ENCODE measurements at regions not wholly inside any gene's neighbourhood (a gene's known extent, or its start where the extent isn't known, plus 50 kb on each side); places are given as distances from the start of the nearest gene placed in this dataset.

DNA sequence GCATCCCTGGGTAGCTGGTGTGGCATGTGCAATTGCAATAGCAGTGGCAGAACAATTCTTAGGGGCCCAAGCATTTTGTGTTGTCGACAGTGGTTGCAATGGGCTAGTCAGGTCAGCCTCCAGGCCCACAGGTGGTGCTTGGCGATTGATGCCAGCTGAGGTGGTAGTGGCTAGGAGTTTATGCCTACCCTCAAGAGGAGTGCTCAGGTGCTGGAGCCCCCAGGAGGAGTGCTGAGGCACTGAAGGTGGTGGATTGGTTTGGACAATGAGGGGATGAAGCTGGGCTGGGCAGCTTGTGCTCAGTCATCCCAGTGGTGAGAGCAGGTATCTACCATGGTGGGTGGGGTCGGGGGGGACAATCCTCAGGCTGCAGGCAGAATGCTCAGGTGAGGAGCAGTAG lies 877.9 kb upstream of the TMEFF2 start:
- no peak for TF ChIP-seq EZH2phosphoT487 (IDR thresholded peaks at IDR 0.05; ENCODE audit: borderline replicate concordance, low read depth, low read length)
- TF ChIP-seq, protein P1, sequence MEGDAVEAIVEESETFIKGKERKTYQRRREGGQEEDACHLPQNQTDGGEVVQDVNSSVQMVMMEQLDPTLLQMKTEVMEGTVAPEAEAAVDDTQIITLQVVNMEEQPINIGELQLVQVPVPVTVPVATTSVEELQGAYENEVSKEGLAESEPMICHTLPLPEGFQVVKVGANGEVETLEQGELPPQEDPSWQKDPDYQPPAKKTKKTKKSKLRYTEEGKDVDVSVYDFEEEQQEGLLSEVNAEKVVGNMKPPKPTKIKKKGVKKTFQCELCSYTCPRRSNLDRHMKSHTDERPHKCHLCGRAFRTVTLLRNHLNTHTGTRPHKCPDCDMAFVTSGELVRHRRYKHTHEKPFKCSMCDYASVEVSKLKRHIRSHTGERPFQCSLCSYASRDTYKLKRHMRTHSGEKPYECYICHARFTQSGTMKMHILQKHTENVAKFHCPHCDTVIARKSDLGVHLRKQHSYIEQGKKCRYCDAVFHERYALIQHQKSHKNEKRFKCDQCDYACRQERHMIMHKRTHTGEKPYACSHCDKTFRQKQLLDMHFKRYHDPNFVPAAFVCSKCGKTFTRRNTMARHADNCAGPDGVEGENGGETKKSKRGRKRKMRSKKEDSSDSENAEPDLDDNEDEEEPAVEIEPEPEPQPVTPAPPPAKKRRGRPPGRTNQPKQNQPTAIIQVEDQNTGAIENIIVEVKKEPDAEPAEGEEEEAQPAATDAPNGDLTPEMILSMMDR (conservative IDR thresholded peaks at IDR 0.05; ENCODE audit: low read length) = no peak
